GM19372 (cell line): ENCODE measurements at regions not wholly inside any gene's neighbourhood (a gene's known extent, or its start where the extent isn't known, plus 50 kb on each side); places are given as distances from the start of the nearest gene placed in this dataset.
"Not testable (repeated sequence)": the region's sequence is repeated elsewhere in the genome, so short reads cannot be mapped to it uniquely, and the experiment has no call there.

Experiments used
- ATAC-seq: cut with Tn5 transposase; IDR thresholded peaks from one replicate; pipeline ENCODE4 v1.9.1; 2021; ENCODE audit warnings: mild to moderate bottlenecking, low read depth, moderate library complexity; ENCODE audit not compliant: unreplicated experiment

- ATAC-seq = not testable (repeated sequence)
These were observed 1265.9 kb upstream of the PCDH10 start for GRCh38 chr4:131883181-131883580.

GRCh38 chr4:131925662-131926061, 1223.4 kb upstream of the PCDH10 start:
- not testable (repeated sequence) for ATAC-seq

- not testable (repeated sequence) for ATAC-seq
These were observed 1181.4 kb upstream of the PCDH10 start for GRCh38 chr4:131967646-131968045.

DNA sequence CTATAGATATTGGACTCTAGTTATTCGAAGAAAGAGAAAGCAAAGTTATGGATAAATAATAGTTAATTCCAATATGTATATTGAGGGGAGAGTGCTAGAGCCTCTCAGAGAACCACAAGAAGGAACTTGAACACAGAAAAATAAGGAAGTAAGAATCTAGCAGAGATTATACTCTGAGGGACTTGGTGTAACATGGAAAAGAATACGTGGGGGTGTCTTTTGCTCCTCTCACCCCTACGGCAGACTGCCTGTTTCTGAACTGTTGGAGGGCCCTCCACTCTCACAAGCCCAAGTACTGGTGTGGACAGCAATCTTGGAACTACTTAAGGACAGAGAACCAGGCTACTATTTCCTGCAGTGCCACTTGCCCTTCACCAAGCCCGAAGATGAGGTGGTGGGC, 1174.4 kb upstream of the PCDH10 start:
- no peak for ATAC-seq

GRCh38 chr4:131975276-131976132, 1173.6 kb upstream of the PCDH10 start:
- ATAC-seq = not testable (repeated sequence)

- ATAC-seq = not testable (repeated sequence)
These were observed 1172.7 kb upstream of the PCDH10 start for GRCh38 chr4:131976133-131977002.

DNA sequence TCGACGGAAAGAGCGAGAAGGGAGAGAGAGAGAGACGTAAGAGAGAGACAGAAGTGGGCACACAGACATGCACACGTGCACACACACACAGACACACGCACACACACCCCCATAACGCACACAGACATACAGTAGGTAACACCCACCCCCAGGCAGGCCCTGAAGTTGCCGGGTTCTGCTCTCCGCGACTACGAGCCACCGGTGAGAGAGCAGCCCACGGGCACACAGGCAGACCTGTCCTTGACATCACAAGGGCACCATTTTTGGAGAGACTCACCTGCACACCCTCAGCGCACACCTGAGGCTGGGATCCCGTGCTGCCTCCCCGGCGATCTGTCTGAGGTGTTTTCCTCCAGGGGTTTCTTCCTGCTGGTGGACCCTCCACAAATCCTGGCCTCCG, 1171.0 kb upstream of the PCDH10 start:
- ATAC-seq = no peak

- ATAC-seq = no peak
These were observed 1159.5 kb upstream of the PCDH10 start for GRCh38 chr4:131989576-131989975.

DNA sequence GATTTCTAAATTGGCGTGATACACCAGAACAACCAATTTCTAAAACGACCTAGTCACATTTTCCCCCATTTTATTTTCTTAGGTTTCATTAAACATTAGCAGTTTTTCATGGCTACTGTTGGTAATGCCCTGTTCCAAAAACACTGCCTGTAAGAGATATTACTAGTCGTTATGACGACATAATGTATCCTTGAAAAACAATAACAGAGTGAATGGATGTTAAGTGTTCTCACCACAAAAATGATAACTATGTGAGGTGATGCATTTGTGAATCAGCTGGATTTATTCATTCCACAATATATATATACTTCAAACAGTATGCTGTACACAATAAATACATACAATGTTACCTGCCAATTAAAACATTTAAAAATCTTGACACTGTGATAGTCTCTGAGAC, 1147.6 kb upstream of the PCDH10 start:
- no peak for ATAC-seq

- no peak for ATAC-seq
These were observed 1145.5 kb upstream of the PCDH10 start for GRCh38 chr4:132003593-132003992.

DNA sequence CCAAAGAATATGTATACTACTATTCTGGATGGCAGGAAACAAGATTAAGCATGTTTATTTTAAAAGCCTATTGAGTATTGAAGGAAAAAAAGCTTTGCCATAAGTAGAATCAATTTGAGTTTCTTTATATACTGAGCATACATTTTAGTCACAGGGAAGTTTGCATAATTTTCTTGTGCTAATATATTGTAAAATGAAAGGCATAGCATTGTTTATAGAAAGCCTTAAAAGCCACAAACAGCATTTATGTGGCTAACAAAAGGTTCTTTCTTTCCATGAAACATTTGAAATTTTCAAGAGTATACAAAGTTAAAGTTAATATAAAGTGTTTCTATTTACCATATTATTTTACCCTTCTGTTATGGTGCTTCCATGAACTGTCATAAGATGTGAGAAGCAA, 1133.8 kb upstream of the PCDH10 start:
- no peak for ATAC-seq

DNA sequence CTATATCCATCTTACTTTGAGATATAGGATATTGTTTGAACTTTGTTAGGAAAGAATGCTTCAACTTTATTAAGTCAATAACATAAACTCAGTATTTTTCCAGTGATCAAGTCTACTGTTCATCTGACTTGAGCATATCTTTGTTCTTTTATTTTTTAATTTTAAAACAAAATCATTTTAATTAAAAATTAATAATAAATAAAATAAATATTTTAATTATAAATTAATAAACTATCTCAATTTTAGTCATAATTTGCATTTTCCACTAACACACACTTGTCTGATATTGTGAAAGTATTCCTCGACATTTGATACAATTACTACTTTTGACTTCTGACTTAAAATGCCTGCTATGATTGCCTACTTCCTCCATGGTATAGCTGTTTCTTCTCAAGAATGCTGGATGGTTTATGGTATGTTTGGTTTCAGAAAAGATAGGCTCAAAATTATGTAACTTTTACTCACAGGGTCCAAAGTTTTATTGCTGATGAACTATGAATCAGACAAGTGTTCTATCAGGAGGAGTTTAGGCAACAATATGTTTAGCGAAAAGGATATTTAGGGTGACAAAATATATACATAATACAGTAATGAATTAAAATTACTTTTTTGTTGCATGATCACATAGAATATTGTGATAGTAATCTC, 1132.3 kb upstream of the PCDH10 start:
- no peak for ATAC-seq

DNA sequence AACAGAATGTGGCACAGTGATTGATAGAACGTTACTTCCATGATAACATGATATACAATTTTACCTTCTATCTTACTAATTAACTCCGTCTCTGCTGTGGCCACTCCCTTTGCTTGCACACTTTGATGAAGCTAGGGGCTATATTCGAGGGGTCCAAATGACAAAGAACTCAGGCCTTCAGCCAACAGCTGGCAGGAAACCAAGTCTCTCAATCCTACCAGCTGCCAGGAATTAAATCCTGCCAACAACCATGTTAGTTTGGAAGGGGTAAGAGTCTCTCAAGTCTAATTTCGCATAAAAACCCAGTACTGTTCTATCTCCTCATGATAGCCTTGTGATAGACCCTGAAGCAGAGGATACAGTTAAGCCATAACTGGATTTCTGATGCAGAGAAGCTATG, 1122.9 kb upstream of the PCDH10 start:
- ATAC-seq = no peak

GRCh38 chr4:132026816-132027215, 1122.3 kb upstream of the PCDH10 start:
- no peak for ATAC-seq

DNA sequence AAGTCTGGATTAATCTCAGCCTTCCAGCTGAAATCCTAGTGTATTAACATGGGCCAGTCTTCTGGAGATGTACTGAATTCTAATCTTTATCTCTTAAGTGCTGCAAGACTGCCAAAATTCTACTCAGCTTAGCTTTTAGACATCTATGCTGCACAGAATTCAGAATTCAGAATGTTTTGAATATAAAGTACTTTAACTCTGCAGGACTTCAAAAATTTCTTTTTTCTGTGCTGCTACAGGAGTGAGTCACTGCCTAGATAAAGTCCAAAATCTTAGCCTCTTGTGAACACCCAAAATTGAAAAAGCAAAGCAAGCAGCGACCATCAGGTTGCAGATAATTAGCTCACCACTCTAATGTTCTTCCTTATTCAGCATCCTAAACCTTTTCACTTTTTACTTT, 1092.6 kb upstream of the PCDH10 start:
- ATAC-seq = no peak

GRCh38 chr4:132059227-132059626, 1089.9 kb upstream of the PCDH10 start:
- ATAC-seq = no peak

- ATAC-seq = no peak
These were observed 1086.4 kb upstream of the PCDH10 start for GRCh38 chr4:132062611-132063239.

- no peak for ATAC-seq
These were observed 1085.3 kb upstream of the PCDH10 start for GRCh38 chr4:132063829-132064228.

- ATAC-seq = no peak
These were observed 1083.1 kb upstream of the PCDH10 start for GRCh38 chr4:132065940-132066495.

DNA sequence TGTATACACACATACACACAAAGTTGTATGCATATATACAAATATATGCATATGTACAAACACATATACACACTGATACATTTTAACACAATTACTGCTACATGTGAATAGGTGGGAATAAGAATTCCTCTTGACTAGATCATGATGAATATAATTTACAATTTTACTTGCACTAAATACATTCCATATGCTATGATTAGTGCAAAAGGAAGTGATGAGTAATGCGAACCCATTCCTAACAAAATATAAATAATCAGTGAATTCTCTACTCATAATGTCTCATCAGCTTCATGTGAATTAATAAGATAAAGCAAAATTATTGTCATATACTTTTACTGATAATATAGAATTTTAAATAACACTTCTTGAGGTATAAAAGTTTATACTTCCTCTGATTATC, 1077.3 kb upstream of the PCDH10 start:
- no peak for ATAC-seq
